Stomach smooth muscle (tissue), 2 donors: ENCODE measurements at regions not wholly inside any gene's neighbourhood (a gene's known extent, or its start where the extent isn't known, plus 50 kb on each side); places are given as distances from the start of the nearest gene placed in this dataset.
"Not testable (repeated sequence)": the region's sequence is repeated elsewhere in the genome, so short reads cannot be mapped to it uniquely, and the experiment has no call there.

Experiments
- H3K27ac ChIP-seq: one replicate; pipeline ENCODE4 v1.7.0; 2013; ENCODE audit warnings: mild to moderate bottlenecking, low read length, inconsistent platforms
- H3K27me3 ChIP-seq, 2 donors: one replicate each; pipeline ENCODE4 v1.7.0; 2013; ENCODE audit warnings: low read length in 2 of 2; ENCODE audit not compliant: insufficient read depth in 2 of 2, control insufficient read depth in 1 of 2
- H3K36me3 ChIP-seq, 2 donors: one replicate each; pipeline ENCODE4 v1.7.0; 2013; ENCODE audit warnings: low read length in 2 of 2; ENCODE audit not compliant: control insufficient read depth in 2 of 2, insufficient read depth in 2 of 2
- H3K4me1 ChIP-seq: one replicate; pipeline ENCODE4 v1.7.0; 2013; ENCODE audit warnings: low read length; ENCODE audit not compliant: control insufficient read depth, insufficient read depth
- H3K4me3 ChIP-seq, 2 donors: one replicate each; pipeline ENCODE4 v1.7.0; 2013; ENCODE audit warnings: low read length in 2 of 2
- H3K9ac ChIP-seq, 2 donors: one replicate each; pipeline ENCODE4 v1.7.0; 2013; ENCODE audit warnings: low read length in 2 of 2, mild to moderate bottlenecking in 1 of 2
- H3K9me3 ChIP-seq, 2 donors: one replicate each; pipeline ENCODE4 v1.7.0; 2013; ENCODE audit warnings: low read length in 2 of 2; ENCODE audit not compliant: control insufficient read depth in 2 of 2
- donor health status: healthy.
- donor health status: Pancreatic carcinoma.

DNA sequence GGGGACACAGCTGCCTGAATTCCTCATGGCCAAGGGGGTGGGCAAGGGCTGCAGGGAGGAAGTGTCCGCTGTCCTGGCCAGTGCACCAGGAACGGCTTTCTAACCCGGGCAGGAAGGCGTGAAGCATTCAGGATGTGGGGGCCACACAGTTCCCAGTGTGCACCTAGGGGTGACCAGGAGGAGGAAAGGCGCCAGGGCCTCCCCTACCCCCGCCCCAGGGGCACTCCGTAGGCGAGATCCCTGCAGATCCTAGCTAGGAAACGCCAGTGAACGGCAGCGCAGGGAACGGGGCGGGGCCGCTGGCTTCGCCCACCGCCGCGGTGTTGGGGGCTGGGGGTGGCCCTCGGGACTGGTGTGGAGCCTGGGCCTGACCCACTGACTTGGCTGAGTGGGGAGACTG lies 199.6 kb downstream of the USP22 start:
- H3K36me3 ChIP-seq, H3K4me3 ChIP-seq, H3K9me3 ChIP-seq, H3K4me1 ChIP-seq, H3K27ac ChIP-seq, H3K27me3 ChIP-seq, H3K9ac ChIP-seq: not testable (repeated sequence)

DNA sequence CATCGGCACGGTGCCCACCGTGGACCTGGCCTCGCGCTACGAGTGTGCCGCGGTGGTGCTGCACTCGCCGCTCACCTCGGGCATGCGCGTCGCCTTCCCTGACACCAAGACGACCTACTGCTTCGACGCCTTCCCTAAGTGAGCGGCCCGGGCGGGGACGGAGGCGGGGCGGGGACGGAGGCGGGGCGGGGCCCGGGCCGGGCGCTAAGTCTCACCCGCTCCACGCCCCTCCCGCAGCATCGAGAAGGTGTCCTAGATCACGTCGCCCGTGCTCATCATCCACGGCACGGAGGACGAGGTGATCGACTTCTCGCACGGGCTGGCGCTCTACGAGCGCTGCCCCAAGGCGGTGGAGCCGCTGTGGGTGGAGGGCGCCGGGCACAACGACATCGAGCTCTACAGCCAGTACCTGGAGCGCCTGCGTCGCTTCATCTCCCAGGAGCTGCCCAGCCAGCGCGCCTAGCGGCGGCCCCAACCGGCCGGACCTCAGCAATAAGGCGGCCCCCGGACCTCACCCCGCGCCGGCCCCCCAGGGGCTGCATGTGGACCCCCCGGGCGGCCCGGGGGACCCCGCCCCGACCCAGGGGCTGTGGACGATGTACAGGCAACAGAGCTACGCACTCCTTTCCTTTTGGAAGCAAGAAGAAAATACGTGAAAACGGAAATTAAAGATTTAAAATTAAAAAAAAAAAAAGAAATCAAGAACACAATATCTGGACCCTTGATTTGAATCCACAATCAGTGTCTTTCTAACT lies 198.8 kb downstream of the USP22 start:
- not testable (repeated sequence) for H3K27me3 ChIP-seq, H3K9me3 ChIP-seq, H3K9ac ChIP-seq, H3K4me1 ChIP-seq, H3K4me3 ChIP-seq, H3K36me3 ChIP-seq, H3K27ac ChIP-seq

DNA sequence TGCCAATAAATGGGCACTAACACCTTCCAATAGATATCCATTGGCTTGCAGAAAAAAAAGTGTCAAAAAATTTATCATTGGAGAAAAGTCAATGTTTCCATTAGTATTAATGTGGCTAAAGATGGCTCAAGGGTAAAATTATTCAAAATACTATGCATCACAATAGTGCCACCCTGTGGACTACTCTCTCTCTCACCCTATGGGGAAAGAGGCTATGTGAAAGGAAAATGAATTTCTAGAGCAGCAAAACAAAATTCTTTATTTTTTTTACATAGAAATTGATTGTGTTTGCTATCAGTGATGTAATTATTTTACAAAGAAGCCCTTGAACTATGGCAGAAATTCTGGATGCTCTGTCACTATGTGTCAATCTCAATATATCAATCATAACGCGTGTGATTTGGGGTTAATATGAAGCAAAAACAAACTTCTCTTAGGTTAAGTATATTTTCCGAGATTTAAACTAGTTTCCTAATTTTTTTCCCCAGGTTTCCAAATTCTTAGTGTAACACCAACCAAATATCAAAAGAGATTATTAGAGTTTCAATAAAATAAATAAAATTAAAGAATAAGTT lies 193.9 kb downstream of the USP22 start:
- H3K9ac ChIP-seq, H3K36me3 ChIP-seq, H3K4me1 ChIP-seq, H3K9me3 ChIP-seq, H3K27ac ChIP-seq, H3K4me3 ChIP-seq: not testable (repeated sequence)
- peaks cover 9 to 16% of the 10 kb centered on the region in 2 donors for H3K27me3 ChIP-seq

DNA sequence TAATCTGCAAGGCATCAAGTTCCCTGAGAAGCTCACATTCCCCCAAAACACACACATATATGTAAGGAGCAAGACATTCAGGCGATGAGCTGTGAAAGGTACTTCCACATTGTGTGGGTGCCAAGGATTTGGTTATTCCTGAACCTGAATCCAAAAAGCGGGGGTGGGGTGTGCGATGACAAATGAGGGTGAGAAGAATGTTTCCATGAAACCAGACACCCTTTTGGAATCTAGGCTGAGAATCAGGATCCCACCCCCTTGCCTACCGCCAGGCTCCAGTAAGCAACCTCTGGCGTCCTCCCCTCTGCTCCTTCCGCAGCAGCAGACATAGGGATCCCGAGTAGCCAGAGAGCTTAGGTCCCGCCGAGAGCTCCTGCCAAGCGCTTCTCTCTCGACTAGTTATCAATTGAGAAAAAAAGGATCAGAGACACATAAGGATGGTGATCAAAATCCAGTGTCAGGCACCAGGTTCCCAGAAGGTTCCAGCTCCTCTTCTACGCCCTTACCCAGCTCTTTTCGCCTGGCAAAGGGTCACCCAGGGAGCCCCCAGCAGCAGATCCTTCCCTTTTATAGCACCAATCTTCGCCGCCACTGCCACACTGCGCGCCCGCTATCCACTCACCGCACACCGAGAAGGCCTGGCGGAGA lies 191.1 kb downstream of the USP22 start:
- H3K27me3 ChIP-seq, result peaks cover 8 to 13% of the 10 kb centered on the region in 2 donors
- H3K9ac ChIP-seq, H3K4me1 ChIP-seq, H3K9me3 ChIP-seq, H3K27ac ChIP-seq, H3K36me3 ChIP-seq: not testable (repeated sequence)
- H3K4me3 ChIP-seq, result peak overlapping the region in 1 of 2 donors; percentile 8

DNA sequence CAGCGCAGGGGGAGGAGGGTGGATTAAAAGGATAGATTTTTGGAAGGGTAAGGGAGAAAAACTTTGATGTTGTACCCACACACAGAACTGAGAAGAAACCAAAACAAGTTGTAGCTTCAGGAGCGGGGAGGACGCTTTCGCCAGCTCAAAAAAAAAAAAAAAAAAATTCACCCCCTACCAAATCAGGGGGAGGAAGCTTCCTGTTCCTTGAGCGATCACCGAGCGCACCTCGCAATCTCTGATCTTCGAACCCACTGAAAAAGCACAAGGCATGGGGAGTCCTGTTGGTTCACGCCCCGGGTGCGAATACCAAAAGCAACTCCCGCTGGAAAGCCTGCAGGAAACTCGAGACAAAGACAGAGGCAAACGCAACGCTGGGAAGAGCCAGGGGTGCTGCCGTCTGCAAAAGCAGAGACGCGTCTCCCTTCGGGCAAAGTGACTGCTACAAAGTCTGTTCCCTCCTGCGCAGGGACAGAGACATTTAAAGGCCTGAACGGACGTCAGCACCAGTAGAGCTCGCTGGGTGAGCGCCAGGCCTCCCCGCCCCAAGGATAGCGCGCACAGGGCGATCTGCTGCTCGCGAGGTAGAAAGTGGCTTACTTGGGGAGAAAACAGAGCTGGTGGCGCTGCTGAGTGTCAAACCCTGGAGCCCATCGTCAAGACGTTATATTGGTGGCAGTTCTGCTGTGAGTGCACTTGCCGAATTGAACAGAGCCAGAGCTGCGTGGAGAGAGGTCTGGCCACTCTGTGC lies 190.4 kb downstream of the USP22 start:
- no peaks in the 10 kb centered on the region for H3K36me3 ChIP-seq
- no peak overlapping the region for H3K9ac ChIP-seq
- peaks cover 8 to 13% of the 10 kb centered on the region in 2 donors for H3K27me3 ChIP-seq
- peak overlapping the region; percentile 8 to 31 for H3K4me3 ChIP-seq
- H3K9me3 ChIP-seq, result no peaks in the 10 kb centered on the region
- no peak overlapping the region for H3K27ac ChIP-seq
- no peaks in the 10 kb centered on the region for H3K4me1 ChIP-seq

DNA sequence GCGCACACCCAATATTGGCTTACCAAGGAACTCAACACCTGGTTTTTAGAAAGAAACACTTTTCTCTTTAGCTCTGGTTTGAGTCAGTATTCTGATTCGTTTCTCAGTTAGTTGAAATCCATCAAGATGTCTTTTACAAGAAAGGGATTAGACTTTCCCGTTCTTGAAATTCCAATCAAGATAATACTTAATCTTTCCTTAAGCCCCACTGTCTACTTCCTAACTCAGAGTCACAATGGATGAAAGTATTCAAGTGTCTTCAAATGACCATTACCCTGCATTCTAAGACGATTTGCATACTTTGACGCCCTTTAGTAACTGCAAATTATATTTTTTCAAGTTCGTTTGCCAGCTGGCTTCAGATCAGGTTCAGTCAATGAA lies 189.8 kb downstream of the USP22 start:
- Histone ChIP-seq H3K9me3 (no peaks in the 10 kb centered on the region), H3K4me3 (peak overlapping the region in 1 of 2 donors; percentile 31), H3K27me3 (peaks cover 8 to 13% of the 10 kb centered on the region in 2 donors), H3K4me1 (no peaks in the 10 kb centered on the region), H3K36me3 (no peaks in the 10 kb centered on the region), H3K27ac (no peak overlapping the region), H3K9ac (no peak overlapping the region)

DNA sequence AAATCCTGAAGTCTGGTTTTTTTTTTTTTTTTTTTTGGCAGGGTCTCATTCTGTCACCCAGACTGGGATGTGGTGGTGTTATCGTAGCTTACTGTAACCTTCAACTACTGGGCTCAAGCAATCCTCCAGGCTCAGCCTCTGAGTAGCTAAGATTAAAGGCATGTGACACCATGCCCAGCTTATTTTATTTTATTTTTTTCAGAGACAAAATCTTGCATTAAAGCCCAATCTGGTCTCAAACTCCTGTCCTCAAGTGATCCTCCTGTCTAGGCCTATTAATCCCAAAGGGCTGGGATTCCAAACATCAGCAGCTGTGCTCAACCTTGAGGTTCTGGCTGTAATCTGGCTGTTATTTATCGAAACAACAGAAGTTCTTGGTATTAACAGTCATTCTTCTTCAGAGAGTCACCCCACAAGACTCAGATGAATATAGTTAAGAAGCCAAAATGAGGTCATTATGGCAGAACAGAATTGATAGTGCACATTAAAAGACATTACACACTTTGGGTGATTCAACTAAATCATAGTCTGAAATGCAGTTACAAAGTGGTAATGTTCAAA lies 186.8 kb downstream of the USP22 start:
- not testable (repeated sequence) for H3K4me3 ChIP-seq, H3K4me1 ChIP-seq, H3K27ac ChIP-seq, H3K9ac ChIP-seq, H3K36me3 ChIP-seq, H3K9me3 ChIP-seq
- peaks cover 8 to 13% of the 10 kb centered on the region in 2 donors for H3K27me3 ChIP-seq

DNA sequence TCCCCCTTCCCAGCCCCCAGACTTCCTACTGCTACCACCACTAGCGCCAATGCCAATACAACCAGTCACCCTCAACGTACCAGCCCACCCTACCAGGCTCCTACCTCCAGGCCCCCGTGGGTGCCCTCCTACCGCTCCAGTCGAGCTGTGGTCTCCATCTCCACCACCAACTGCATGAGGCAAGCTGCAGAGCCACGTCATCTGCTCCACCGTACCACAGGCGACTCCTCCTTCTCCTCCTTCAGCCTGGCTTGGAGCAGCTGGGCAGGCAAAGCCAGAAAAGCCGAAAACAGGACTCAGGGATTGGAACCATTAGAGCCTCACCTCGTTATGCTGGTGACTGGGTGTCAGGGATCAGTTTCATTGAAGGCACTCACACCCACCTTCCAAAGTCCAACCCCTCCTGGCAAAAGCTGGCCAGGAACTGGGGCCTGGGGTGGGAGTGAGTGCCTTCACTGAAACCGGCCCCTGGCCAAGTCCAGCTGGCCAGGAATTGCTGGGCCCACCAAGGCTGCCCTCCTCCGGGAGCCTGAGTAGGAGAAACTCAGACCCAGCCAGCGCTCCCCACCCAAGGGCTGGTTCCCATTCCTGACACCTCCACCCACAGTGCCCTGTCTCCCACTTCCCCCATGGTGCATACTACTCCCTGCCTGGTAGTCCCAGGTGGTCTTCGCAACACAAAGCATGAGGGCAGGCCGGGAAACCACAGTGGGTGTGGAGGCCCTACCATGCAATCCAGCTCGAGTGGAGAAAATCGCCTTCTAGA lies 176.2 kb downstream of the USP22 start:
- H3K4me1 ChIP-seq, H3K36me3 ChIP-seq, H3K4me3 ChIP-seq: not testable (repeated sequence)

DNA sequence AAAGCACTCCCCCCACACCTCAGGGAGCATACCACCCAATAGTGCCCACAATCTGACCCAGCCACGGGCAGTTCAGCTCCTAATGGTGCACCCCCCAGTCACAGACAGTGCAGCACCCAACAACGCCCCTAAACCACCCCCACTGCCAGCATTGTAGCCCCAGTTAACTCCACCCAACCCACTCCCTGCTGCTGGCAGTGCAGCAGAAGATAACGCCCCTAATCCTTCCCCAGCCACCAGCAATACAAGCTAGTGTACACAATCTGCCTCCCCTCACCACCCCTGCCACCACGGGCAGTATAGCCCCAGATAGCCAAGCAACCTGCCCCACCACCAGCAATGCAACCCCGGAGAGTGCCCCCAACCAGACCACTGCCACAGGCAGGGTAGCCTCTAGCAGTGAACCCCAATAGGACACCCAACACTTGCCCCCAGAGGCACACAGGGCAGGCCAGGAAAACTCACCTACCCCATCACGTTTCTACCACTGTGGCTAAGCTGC lies 175.3 kb downstream of the USP22 start:
- H3K27me3 ChIP-seq, H3K9ac ChIP-seq, H3K4me3 ChIP-seq, H3K4me1 ChIP-seq, H3K36me3 ChIP-seq, H3K9me3 ChIP-seq, H3K27ac ChIP-seq: not testable (repeated sequence)

More for the DNA sequence above, 176.2 kb downstream of the USP22 start:
- not testable (repeated sequence) for H3K9ac ChIP-seq, H3K9me3 ChIP-seq, H3K27me3 ChIP-seq, H3K27ac ChIP-seq
